WTC11 (cell line): ENCODE measurements at regions not wholly inside any gene's neighbourhood (a gene's known extent, or its start where the extent isn't known, plus 50 kb on each side); places are given as distances from the start of the nearest gene placed in this dataset.

Experiments
- AFF4 ChIP-seq: sonication (generic); formaldehyde crosslinking; IDR thresholded peaks from 2 replicates; pipeline ENCODE4 v1.8.1; 2023; ENCODE audit warnings: mild to moderate bottlenecking, missing genetic modification reagents, borderline replicate concordance
- ATF2 ChIP-seq: sonication (generic); formaldehyde crosslinking; IDR thresholded peaks from 2 replicates; pipeline ENCODE4 v1.8.1; 2022; ENCODE audit warnings: low read depth, missing genetic modification reagents, borderline replicate concordance
- CREB1 ChIP-seq: sonication (generic); formaldehyde crosslinking; IDR thresholded peaks from 2 replicates; pipeline ENCODE4 v1.8.0; 2023; ENCODE audit warnings: mild to moderate bottlenecking, missing genetic modification reagents
- CTCF ChIP-seq: fragments of 200-600 bp; IDR thresholded peaks from 2 replicates; pipeline ENCODE4 v1.8.0; 2022; ENCODE audit warnings: antibody characterized with exemption
- ELF4 ChIP-seq: sonication (generic); formaldehyde crosslinking; IDR thresholded peaks from 2 replicates; pipeline ENCODE4 v1.8.1; 2022; ENCODE audit warnings: low read depth, mild to moderate bottlenecking, moderate library complexity, missing genetic modification reagents
- NFE2L1 ChIP-seq: sonication (generic); formaldehyde crosslinking; IDR thresholded peaks from 2 replicates; pipeline ENCODE4 v1.8.1; 2023; ENCODE audit warnings: missing genetic modification reagents
- NFYB ChIP-seq: sonication (generic); formaldehyde crosslinking; conservative IDR thresholded peaks from 2 replicates; pipeline ENCODE4 v1.8.0; 2022; ENCODE audit warnings: low read depth, missing genetic modification reagents
- SMAD4 ChIP-seq: sonication (generic); formaldehyde crosslinking; IDR thresholded peaks from 2 replicates; pipeline ENCODE4 v1.8.0; 2022; ENCODE audit warnings: mild to moderate bottlenecking, missing genetic modification reagents
- USF1 ChIP-seq: sonication (generic); formaldehyde crosslinking; IDR thresholded peaks from 2 replicates; pipeline ENCODE4 v1.8.0; 2022; ENCODE audit warnings: mild to moderate bottlenecking, missing genetic modification reagents
- TF ChIP-seq, protein P1 (sequence below): sonication (generic); formaldehyde crosslinking; IDR thresholded peaks from 2 replicates; pipeline ENCODE4 v1.8.1; 2023; ENCODE audit warnings: mild to moderate bottlenecking, moderate library complexity, missing genetic modification reagents
- TF ChIP-seq, protein P2 (sequence below): sonication (generic); formaldehyde crosslinking; IDR thresholded peaks from 2 replicates; pipeline ENCODE4 v1.8.0; 2022; ENCODE audit warnings: mild to moderate bottlenecking, missing genetic modification reagents
- TF ChIP-seq, protein P3 (sequence below): sonication (generic); formaldehyde crosslinking; IDR thresholded peaks from 2 replicates; pipeline ENCODE4 v1.8.0; 2023; ENCODE audit warnings: missing genetic modification reagents, mild to moderate bottlenecking, borderline replicate concordance
- TF ChIP-seq, protein P4 (sequence below): sonication (generic); formaldehyde crosslinking; IDR thresholded peaks from 2 replicates; pipeline ENCODE4 v1.8.0; 2023; ENCODE audit warnings: mild to moderate bottlenecking, missing genetic modification reagents

GRCh38 chr4:8779490-8779932 lies 92.1 kb downstream of the HMX1 start:
- no peak for TF ChIP-seq CTCF
- no peak for TF ChIP-seq ELF4 (CRISPR knock-in tag)
- TF ChIP-seq, protein P1, sequence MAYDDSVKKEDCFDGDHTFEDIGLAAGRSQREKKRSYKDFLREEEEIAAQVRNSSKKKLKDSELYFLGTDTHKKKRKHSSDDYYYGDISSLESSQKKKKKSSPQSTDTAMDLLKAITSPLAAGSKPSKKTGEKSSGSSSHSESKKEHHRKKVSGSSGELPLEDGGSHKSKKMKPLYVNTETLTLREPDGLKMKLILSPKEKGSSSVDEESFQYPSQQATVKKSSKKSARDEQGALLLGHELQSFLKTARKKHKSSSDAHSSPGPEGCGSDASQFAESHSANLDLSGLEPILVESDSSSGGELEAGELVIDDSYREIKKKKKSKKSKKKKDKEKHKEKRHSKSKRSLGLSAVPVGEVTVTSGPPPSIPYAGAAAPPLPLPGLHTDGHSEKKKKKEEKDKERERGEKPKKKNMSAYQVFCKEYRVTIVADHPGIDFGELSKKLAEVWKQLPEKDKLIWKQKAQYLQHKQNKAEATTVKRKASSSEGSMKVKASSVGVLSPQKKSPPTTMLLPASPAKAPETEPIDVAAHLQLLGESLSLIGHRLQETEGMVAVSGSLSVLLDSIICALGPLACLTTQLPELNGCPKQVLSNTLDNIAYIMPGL = no peak
- TF ChIP-seq, protein P2, sequence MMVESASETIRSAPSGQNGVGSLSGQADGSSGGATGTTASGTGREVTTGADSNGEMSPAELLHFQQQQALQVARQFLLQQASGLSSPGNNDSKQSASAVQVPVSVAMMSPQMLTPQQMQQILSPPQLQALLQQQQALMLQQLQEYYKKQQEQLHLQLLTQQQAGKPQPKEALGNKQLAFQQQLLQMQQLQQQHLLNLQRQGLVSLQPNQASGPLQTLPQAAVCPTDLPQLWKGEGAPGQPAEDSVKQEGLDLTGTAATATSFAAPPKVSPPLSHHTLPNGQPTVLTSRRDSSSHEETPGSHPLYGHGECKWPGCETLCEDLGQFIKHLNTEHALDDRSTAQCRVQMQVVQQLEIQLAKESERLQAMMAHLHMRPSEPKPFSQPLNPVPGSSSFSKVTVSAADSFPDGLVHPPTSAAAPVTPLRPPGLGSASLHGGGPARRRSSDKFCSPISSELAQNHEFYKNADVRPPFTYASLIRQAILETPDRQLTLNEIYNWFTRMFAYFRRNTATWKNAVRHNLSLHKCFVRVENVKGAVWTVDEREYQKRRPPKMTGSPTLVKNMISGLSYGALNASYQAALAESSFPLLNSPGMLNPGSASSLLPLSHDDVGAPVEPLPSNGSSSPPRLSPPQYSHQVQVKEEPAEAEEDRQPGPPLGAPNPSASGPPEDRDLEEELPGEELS (CRISPR knock-in tag) = no peak
- TF ChIP-seq NFYB = no peak
- TF ChIP-seq SMAD4 (CRISPR knock-in tag) = no peak
- no peak for TF ChIP-seq USF1 (CRISPR knock-in tag)
- no peak for TF ChIP-seq ATF2
- no peak for TF ChIP-seq NFE2L1 (CRISPR knock-in tag)
- TF ChIP-seq, protein P3, sequence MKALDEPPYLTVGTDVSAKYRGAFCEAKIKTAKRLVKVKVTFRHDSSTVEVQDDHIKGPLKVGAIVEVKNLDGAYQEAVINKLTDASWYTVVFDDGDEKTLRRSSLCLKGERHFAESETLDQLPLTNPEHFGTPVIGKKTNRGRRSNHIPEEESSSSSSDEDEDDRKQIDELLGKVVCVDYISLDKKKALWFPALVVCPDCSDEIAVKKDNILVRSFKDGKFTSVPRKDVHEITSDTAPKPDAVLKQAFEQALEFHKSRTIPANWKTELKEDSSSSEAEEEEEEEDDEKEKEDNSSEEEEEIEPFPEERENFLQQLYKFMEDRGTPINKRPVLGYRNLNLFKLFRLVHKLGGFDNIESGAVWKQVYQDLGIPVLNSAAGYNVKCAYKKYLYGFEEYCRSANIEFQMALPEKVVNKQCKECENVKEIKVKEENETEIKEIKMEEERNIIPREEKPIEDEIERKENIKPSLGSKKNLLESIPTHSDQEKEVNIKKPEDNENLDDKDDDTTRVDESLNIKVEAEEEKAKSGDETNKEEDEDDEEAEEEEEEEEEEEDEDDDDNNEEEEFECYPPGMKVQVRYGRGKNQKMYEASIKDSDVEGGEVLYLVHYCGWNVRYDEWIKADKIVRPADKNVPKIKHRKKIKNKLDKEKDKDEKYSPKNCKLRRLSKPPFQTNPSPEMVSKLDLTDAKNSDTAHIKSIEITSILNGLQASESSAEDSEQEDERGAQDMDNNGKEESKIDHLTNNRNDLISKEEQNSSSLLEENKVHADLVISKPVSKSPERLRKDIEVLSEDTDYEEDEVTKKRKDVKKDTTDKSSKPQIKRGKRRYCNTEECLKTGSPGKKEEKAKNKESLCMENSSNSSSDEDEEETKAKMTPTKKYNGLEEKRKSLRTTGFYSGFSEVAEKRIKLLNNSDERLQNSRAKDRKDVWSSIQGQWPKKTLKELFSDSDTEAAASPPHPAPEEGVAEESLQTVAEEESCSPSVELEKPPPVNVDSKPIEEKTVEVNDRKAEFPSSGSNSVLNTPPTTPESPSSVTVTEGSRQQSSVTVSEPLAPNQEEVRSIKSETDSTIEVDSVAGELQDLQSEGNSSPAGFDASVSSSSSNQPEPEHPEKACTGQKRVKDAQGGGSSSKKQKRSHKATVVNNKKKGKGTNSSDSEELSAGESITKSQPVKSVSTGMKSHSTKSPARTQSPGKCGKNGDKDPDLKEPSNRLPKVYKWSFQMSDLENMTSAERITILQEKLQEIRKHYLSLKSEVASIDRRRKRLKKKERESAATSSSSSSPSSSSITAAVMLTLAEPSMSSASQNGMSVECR (CRISPR knock-in tag) = no peak
- no peak for TF ChIP-seq AFF4
- TF ChIP-seq, protein P4, sequence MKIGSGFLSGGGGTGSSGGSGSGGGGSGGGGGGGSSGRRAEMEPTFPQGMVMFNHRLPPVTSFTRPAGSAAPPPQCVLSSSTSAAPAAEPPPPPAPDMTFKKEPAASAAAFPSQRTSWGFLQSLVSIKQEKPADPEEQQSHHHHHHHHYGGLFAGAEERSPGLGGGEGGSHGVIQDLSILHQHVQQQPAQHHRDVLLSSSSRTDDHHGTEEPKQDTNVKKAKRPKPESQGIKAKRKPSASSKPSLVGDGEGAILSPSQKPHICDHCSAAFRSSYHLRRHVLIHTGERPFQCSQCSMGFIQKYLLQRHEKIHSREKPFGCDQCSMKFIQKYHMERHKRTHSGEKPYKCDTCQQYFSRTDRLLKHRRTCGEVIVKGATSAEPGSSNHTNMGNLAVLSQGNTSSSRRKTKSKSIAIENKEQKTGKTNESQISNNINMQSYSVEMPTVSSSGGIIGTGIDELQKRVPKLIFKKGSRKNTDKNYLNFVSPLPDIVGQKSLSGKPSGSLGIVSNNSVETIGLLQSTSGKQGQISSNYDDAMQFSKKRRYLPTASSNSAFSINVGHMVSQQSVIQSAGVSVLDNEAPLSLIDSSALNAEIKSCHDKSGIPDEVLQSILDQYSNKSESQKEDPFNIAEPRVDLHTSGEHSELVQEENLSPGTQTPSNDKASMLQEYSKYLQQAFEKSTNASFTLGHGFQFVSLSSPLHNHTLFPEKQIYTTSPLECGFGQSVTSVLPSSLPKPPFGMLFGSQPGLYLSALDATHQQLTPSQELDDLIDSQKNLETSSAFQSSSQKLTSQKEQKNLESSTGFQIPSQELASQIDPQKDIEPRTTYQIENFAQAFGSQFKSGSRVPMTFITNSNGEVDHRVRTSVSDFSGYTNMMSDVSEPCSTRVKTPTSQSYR = no peak
- no peak for TF ChIP-seq CREB1 (CRISPR knock-in tag)
